Colonic mucosa (tissue), 4 donors: ENCODE measurements at regions not wholly inside any gene's neighbourhood (a gene's known extent, or its start where the extent isn't known, plus 50 kb on each side); places are given as distances from the start of the nearest gene placed in this dataset.

Experiments used
- DNase-seq: peaks from one replicate; pipeline ENCODE4 v3.0.0-alpha.2; 2020
- H3K27ac ChIP-seq: fragments of 200-600 bp; one replicate; pipeline ENCODE4 v1.8.0; 2021
- H3K27me3 ChIP-seq: fragments of 200-600 bp; one replicate; pipeline ENCODE4 v1.8.0; 2021
- H3K36me3 ChIP-seq: fragments of 200-600 bp; one replicate; pipeline ENCODE4 v1.8.0; 2021
- H3K4me1 ChIP-seq: fragments of 200-600 bp; one replicate; pipeline ENCODE4 v1.8.0; 2021; ENCODE audit warnings: mild to moderate bottlenecking
- H3K4me3 ChIP-seq: fragments of 200-600 bp; one replicate; pipeline ENCODE4 v1.8.0; 2021
- H3K9ac ChIP-seq, 2 donors: one replicate each; pipeline ENCODE4 v1.7.0; 2013; ENCODE audit warnings: control low read depth in 2 of 2, low read depth in 2 of 2, low read length in 2 of 2
- H3K9me3 ChIP-seq: fragments of 200-600 bp; one replicate; pipeline ENCODE4 v1.8.0; 2021
- CTCF ChIP-seq: fragments of 200-600 bp; IDR thresholded peaks from one replicate; pipeline ENCODE4 v1.8.0; 2022; ENCODE audit warnings: antibody characterized with exemption, mild to moderate bottlenecking
- intact Hi-C: fragments of 100-400 bp; cut with DNase I; formaldehyde crosslinking; loops from one replicate; pipeline ENCODE4 v1.14.1; 2022
- donor health status: healthy.
- donor health status: DM: no; HTN: no; CAD: no.
- donor health status: DM: no; HTN: no; CAD: no.

- H3K4me3 ChIP-seq = no peak overlapping the region
- H3K27ac ChIP-seq = no peak overlapping the region
- intact Hi-C loops = no loop called here
- no peak for TF ChIP-seq CTCF
- H3K27me3 ChIP-seq = no peaks in the 10 kb centered on the region
- DNase-seq = no peak
- H3K9me3 ChIP-seq = no peaks in the 10 kb centered on the region
- H3K4me1 ChIP-seq = no peaks in the 10 kb centered on the region
- no peaks in the 10 kb centered on the region for H3K36me3 ChIP-seq
- no peak overlapping the region for H3K9ac ChIP-seq
Observed at GRCh38 chr10:4622384-4622783, 203.6 kb upstream of the AKR1E2 start.

- no peaks in the 10 kb centered on the region for H3K4me1 ChIP-seq
- no peak overlapping the region for H3K27ac ChIP-seq
- H3K36me3 ChIP-seq = no peaks in the 10 kb centered on the region
- no peaks in the 10 kb centered on the region for H3K27me3 ChIP-seq
- H3K4me3 ChIP-seq = no peak overlapping the region
- H3K9me3 ChIP-seq = no peaks in the 10 kb centered on the region
- intact Hi-C loops = no loop called here
- DNase-seq = no peak
- no peak overlapping the region for H3K9ac ChIP-seq
- TF ChIP-seq CTCF = no peak
Observed at GRCh38 chr10:4617589-4617988, 208.4 kb upstream of the AKR1E2 start.

GRCh38 chr10:4615042-4615441, 211.0 kb upstream of the AKR1E2 start:
- no peak for TF ChIP-seq CTCF
- intact Hi-C loops = no loop called here
- Histone ChIP-seq H3K9ac (no peak overlapping the region), H3K4me1 (no peaks in the 10 kb centered on the region), H3K27ac (no peak overlapping the region), H3K9me3 (no peaks in the 10 kb centered on the region), H3K36me3 (no peaks in the 10 kb centered on the region), H3K4me3 (no peak overlapping the region), H3K27me3 (no peaks in the 10 kb centered on the region)
- no peak for DNase-seq

- no peaks in the 10 kb centered on the region for H3K4me1 ChIP-seq
- no peak overlapping the region for H3K4me3 ChIP-seq
- intact Hi-C loops = no loop called here
- DNase-seq = no peak
- H3K27ac ChIP-seq = no peak overlapping the region
- no peaks in the 10 kb centered on the region for H3K27me3 ChIP-seq
- no peak overlapping the region for H3K9ac ChIP-seq
- TF ChIP-seq CTCF = no peak
- H3K36me3 ChIP-seq = no peaks in the 10 kb centered on the region
- no peaks in the 10 kb centered on the region for H3K9me3 ChIP-seq
Observed at GRCh38 chr10:4609251-4609650, 216.8 kb upstream of the AKR1E2 start.

- Histone ChIP-seq H3K9ac (no peak overlapping the region), H3K9me3 (no peaks in the 10 kb centered on the region), H3K4me3 (no peak overlapping the region), H3K27me3 (no peaks in the 10 kb centered on the region), H3K27ac (no peak overlapping the region), H3K4me1 (no peaks in the 10 kb centered on the region), H3K36me3 (no peaks in the 10 kb centered on the region)
- DNase-seq = no peak
- intact Hi-C loops = no loop called here
- TF ChIP-seq CTCF = no peak
Observed at GRCh38 chr10:4607681-4608080, 218.3 kb upstream of the AKR1E2 start.
